Fibroblast of skin of left quadriceps (primary cell): ENCODE measurements at regions not wholly inside any gene's neighbourhood (a gene's known extent, or its start where the extent isn't known, plus 50 kb on each side); places are given as distances from the start of the nearest gene placed in this dataset.
"Not testable (repeated sequence)": the region's sequence is repeated elsewhere in the genome, so short reads cannot be mapped to it uniquely, and the experiment has no call there.

Experiments used
- DNase-seq, 2 experiments: peaks; one replicate each; pipeline ENCODE4 v3.0.0-alpha.2; 2013; ENCODE audit warnings: low read depth in 2 of 2

DNA sequence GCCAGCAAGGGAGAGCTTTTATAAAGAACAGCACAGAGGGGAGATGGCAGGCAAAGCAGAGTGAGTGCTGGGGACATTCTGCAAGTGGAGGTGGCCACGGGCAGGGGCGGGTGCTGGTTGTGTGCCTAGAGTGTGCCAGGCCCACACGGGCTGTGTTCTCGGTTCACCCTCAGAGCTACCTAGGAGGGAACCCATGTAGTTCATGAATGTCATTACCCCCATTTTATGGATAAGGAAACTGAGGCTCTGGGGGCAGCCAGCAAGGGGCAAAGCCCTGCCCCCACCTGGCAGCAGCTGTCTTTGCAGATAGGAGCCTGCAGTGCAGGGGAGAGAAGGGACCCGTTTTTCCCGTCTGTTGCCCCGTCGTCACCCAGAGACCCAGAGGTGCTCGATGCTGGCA lies 85.2 kb upstream of the NCOR2 start:
- no peak for DNase-seq

DNA sequence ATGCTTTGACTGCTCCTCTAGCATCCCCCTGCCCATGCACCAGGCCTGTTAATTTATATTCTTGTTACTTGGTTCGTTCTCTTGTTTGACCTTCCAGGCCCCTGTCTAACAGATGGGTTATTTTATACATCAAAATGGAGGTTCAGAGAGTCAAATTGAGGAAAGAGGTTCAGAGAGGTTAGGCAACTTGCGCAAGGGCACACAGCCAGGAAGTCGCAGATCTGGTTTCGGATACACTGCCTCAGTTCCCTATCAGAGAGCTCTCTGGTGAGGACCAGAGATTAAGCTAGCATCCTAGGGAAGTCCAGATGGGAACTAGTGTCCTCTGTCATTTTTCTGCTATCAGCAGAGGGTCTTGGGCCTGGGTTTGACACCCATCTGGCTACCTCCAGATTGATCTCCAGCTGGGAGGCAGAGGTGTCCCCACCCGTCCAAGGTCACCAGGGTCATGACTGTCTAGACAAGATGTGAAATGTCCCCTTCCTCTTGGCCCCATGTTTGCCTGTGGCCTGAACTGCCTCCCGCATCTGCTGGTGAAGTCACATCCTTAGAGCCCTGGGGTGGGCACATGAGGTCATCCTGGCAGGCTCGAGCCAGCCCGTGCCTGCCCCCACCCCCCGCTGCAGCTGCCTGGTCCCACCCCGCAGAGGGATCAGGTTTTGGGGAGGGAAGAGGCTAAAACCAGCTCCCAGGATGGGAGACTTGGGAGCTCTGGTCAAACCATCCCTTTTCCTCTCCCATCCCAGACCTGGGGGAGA lies 84.3 kb upstream of the NCOR2 start:
- DNase-seq: no peak

GRCh38 chr12:124650912-124651311 lies 83.5 kb upstream of the NCOR2 start:
- DNase-seq: no peak

- no peak for DNase-seq
Observed at GRCh38 chr12:124648710-124649384, 81.4 kb upstream of the NCOR2 start.

- DNase-seq: no peak
Observed at GRCh38 chr12:124647316-124647715, 79.9 kb upstream of the NCOR2 start.

GRCh38 chr12:124646385-124647230 lies 79.2 kb upstream of the NCOR2 start:
- no peak for DNase-seq

DNA sequence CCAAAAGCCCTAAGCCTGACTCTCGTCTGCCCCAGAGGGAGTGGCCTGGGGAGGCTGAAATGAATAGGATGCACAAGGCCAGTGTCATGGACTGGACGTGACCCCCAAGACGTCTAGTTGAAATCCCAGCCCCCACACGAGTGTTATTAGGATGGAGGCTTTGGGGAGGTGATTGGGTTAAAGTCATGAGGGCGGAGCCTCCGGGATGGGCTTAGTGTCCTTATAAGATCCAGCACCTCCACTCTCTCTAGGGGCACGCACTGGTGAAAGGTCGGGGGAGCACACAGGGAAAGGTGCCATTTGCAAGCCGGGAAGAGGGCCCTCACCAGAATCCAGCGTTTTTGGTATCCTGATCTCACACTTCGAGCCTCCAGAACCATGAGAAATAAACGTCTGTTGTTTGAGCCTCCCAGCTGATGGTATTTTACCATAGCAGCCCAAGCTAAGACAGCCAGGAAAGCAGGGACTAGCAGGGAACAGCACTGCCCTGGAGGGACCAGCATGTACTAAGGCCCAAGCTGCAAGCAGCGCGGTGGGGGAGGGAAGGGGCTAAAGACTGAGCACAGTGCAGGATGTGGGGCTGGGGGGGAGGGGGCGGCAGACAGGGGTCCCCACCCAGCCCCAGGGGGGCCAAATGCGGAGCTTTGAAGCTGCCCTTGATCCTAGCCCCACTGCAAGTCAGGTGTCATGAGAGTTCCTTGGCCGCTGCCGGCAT lies 78.3 kb upstream of the NCOR2 start:
- DNase-seq: no peak

DNA sequence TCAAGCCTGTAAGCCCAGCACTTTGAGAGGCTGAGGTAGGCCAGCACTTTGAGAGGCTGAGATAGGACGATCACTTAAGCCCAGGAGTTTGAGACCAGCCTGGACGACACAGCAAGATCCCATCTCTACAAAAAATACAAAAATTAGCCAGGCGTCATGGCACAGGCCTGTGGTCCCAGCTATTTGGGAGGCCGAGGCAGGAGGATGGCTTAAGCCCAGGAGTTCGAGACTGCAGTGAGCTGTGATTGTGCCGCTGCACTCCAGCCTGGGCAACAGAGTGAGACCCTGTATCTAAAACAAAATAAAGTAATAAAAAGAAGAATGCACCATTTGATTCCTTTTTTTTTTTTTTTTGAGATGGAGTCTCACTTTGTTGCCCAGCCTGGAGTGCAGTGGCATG lies 76.4 kb upstream of the NCOR2 start:
- not testable (repeated sequence) for DNase-seq

- no peak for DNase-seq
Observed at GRCh38 chr12:124642105-124642504, 74.7 kb upstream of the NCOR2 start.

- no peak for DNase-seq
Observed at GRCh38 chr12:124641591-124641990, 74.2 kb upstream of the NCOR2 start.

DNA sequence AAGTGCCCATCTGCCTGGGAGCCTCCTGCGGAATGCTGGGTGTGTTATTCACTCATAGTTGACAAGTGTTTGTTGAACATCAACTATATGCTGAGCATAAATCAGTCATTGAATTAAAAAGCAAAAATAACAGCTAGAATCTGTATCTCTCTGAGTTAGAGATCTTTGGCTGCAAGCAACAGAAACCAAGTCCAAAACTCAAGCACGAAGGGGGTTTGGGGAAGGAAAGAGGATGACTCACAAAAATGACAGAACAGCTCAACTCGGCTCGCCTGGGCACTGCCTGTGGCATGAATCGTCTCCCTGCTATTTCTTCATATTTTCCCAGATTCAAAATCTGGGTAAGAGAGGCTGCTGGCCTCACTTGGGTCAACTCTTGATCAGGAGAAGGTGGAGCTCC lies 72.6 kb upstream of the NCOR2 start:
- no peak for DNase-seq

DNA sequence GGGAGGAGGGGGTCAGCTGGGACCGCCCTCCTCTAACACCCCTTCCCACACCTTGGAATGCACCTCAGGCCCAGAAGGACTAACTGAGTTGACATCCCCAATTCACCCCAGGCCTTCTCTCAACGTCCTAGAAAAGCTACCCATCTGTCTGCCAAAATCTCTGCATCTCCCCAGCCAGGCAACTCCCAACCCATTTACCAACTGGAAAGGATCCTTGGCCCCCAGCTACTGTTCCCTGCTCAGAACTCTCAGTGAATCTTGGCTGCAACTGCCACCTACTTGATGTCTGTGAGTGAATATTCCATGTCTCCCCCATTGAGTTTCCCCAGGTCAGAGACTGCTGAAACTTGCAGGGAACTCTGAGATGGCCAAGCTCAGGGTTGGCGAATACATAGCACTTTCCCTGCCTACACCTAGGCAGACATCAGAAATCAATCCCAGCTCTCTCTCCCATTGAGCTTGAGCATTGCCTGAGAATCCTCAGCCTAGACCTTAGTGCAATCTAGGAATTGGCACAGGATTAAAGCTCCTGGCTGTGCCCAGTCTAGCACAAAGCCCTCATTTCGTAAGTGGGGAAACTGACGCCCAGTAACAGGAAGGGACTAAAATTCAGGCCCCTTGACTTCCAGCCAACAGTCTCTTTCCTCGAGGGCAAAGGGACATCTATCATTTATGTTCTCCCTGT lies 71.9 kb upstream of the NCOR2 start:
- no peak for DNase-seq

GRCh38 chr12:124637581-124637981 lies 70.2 kb upstream of the NCOR2 start:
- DNase-seq: no peak

- no peak for DNase-seq
Observed at GRCh38 chr12:124637163-124637562, 69.8 kb upstream of the NCOR2 start.

- peak in 1 of 2 experiments; percentile 5 for DNase-seq
Observed at GRCh38 chr12:124636138-124636978, 68.9 kb upstream of the NCOR2 start.

- DNase-seq: no peak
Observed at GRCh38 chr12:124635316-124635715, 67.9 kb upstream of the NCOR2 start.

- DNase-seq: no peak
Observed at GRCh38 chr12:124633365-124634362, 66.3 kb upstream of the NCOR2 start.

- DNase-seq: no peak
Observed at GRCh38 chr12:124632519-124632984, 65.1 kb upstream of the NCOR2 start.

DNA sequence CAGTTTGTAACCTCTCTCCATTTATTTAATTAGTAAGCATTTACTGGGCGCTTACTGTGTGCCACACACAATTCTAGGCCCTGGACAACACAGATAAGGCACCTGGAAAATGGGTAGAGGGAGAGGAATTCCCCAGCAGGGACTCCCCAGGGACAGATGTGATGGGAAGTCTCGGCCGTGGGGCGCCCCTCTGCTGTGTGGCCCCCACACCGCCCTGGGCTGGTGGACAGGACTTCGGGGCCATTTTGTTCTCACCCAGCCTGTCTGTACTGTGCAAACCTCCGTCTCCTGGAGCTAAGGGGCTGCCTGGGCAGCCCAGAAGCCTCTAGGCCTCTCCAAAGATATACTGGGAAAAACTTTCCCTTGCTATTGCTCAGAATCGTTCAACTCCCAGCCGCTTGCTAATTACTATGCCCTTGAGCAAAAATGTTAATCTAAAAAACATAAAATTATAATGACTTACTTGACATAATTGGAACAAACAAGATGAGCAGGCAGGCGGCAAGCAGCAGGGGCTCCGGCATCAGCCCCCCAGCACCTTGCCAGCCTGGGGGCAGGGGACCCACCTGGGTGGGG lies 64.4 kb upstream of the NCOR2 start:
- DNase-seq: no peak
